GM19240 (cell line): ENCODE measurements at regions not wholly inside any gene's neighbourhood (a gene's known extent, or its start where the extent isn't known, plus 50 kb on each side); places are given as distances from the start of the nearest gene placed in this dataset.

Source experiments
- DNase-seq: peaks from one replicate; pipeline ENCODE4 v3.0.0; 2011; ENCODE audit warnings: low spot score; ENCODE audit not compliant: insufficient read length

GRCh38 chr4:133476063-133476462, 327.0 kb downstream of the PCDH10 start:
- DNase-seq = no peak

GRCh38 chr4:133474501-133474900, 325.4 kb downstream of the PCDH10 start:
- no peak for DNase-seq

GRCh38 chr4:133472244-133472643, 323.1 kb downstream of the PCDH10 start:
- no peak for DNase-seq

- no peak for DNase-seq
These were observed 318.3 kb downstream of the PCDH10 start for GRCh38 chr4:133467290-133467947.

GRCh38 chr4:133465022-133465421, 315.9 kb downstream of the PCDH10 start:
- DNase-seq = no peak

- no peak for DNase-seq
These were observed 315.2 kb downstream of the PCDH10 start for GRCh38 chr4:133464311-133464710.

GRCh38 chr4:133452678-133453077, 303.6 kb downstream of the PCDH10 start:
- DNase-seq = no peak

GRCh38 chr4:133450813-133451212, 301.7 kb downstream of the PCDH10 start:
- DNase-seq = no peak

- DNase-seq = no peak
These were observed 291.3 kb downstream of the PCDH10 start for GRCh38 chr4:133440404-133440803.

GRCh38 chr4:133439830-133440229, 290.7 kb downstream of the PCDH10 start:
- DNase-seq = no peak

- no peak for DNase-seq
These were observed 275.5 kb downstream of the PCDH10 start for GRCh38 chr4:133424605-133425004.

GRCh38 chr4:133403913-133404312, 254.8 kb downstream of the PCDH10 start:
- DNase-seq = no peak

GRCh38 chr4:133402616-133403015, 253.5 kb downstream of the PCDH10 start:
- no peak for DNase-seq

- DNase-seq = no peak
These were observed 246.0 kb downstream of the PCDH10 start for GRCh38 chr4:133394971-133395627.

GRCh38 chr4:133390198-133390855, 241.2 kb downstream of the PCDH10 start:
- no peak for DNase-seq

GRCh38 chr4:133389029-133389428, 239.9 kb downstream of the PCDH10 start:
- no peak for DNase-seq

GRCh38 chr4:133385161-133385954, 236.3 kb downstream of the PCDH10 start:
- DNase-seq = no peak

- no peak for DNase-seq
These were observed 230.8 kb downstream of the PCDH10 start for GRCh38 chr4:133379681-133380438.

- DNase-seq = no peak
These were observed 228.2 kb downstream of the PCDH10 start for GRCh38 chr4:133377286-133377685.

GRCh38 chr4:133372699-133373098, 223.6 kb downstream of the PCDH10 start:
- no peak for DNase-seq

- no peak for DNase-seq
These were observed 206.5 kb downstream of the PCDH10 start for GRCh38 chr4:133355633-133356032.
